Stimulated activated CD8-positive, alpha-beta memory T cell treated with anti-CD3 and anti-CD28 coated beads, Interleukin-15, amount 100 ng/mL, for 4 hours (primary cell): ENCODE measurements at regions not wholly inside any gene's neighbourhood (a gene's known extent, or its start where the extent isn't known, plus 50 kb on each side); places are given as distances from the start of the nearest gene placed in this dataset.

Experiments
- DNase-seq, 2 donors: peaks; one replicate each; pipeline ENCODE4 v3.0.0-alpha.2; 2020; ENCODE audit warnings: low read depth in 2 of 2

- no peak for DNase-seq
These were observed 132.2 kb upstream of the NPVF start for GRCh38 chr7:25360451-25360850.

DNA sequence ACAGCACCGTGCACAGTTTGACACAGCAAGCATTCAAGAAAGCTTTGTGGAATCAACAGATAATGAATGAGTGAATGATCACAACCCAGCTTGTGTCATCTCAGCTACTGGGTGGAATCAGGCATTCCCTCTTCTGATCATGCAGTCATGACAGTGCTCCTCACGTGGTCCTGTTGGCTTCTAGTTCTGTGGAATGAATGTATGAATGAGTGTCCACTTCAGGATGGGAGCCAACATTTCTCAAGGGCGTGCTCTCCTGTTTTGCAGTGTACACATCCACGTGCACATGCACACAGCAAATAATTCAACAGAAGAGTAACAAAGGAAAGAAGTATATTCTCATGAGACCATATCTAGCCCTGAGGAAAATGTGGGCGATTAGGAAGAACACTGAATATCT lies 133.1 kb upstream of the NPVF start:
- no peak for DNase-seq

DNA sequence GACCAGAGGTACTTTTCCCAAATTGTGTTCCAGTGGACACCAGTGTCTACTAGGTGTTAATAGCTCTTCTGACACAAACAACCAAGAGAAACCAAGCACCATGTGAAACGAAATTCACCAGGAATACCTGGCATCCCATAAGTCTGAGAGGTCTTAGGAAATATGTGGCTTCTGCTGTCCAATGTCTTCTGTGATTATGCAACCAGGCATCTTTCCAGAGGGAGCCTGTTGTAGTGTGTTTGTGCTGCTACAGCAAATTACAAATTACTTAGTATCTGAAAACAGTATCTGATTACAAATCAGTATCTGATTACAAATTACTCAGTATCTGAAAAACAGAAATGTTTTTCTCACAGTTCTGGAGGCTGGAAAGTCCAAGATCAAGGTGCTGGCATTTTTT lies 133.6 kb upstream of the NPVF start:
- no peak for DNase-seq

DNA sequence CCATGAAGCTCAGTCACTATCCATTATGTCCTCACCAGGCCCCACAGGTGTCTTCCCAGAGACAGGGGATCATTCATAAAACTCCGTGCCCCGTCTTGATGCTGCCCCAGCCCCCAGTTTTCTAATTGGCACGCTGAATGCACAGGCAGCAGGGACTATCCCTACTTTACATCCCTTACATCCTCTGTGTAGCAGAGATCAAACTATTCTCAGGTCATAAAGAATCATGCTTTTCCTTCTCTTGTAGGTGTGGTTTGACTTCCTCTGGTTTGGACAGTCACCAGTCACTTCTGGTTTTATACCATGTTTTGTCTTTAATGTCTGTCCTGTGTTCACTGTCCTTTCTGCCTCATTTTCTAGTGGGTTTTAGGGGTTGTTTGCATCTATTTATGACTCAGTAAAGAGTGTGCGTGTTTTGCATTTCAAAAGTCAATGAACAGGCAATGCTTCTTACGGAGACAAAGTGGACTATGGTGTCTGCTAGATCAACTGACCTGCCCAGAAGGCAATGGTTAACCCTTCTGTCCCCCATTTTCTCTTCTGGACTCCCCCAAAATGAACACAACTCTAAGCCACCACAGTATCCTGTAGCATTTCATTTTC lies 140.4 kb upstream of the NPVF start:
- DNase-seq, result no peak

DNA sequence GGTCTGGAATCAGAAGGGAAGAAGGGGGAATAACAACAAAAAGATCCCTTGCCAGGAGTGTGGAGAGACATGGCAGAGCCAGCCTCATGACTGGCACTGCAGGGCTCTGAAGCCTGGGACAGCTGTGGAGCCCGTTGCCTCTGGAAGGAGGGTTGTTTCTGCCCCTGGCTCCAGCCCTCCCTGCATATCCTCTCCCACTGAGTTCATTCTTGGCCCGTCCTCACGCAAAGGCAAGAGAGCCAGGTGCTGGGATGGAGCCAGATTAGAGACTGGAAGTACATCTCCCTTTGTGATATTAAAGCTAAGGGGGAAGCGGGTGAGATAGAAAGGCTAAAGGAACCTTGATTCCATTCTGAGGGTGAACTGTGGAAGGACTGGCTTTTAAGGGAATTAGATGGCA lies 141.5 kb upstream of the NPVF start:
- no peak for DNase-seq

DNA sequence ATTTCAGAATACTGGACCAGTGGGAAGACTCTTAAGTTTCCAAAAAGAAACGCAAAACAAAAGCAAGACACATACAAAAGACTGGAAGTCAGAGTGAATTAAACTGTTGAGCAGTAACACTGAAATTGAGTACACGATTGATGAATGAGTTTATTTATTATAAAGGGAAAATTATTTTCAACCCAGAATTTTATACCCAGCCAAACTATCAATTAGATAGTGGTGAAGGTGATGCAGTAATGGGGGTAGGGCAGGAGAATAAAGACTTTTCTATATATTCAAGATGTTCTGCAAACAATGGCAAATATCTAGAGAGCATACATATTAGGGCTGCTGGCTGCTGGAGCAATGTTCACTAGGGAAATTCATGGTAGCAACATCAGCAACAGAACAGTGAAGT lies 143.7 kb upstream of the NPVF start:
- no peak for DNase-seq

GRCh38 chr7:25375805-25376600 lies 147.7 kb upstream of the NPVF start:
- DNase-seq, result no peak

DNA sequence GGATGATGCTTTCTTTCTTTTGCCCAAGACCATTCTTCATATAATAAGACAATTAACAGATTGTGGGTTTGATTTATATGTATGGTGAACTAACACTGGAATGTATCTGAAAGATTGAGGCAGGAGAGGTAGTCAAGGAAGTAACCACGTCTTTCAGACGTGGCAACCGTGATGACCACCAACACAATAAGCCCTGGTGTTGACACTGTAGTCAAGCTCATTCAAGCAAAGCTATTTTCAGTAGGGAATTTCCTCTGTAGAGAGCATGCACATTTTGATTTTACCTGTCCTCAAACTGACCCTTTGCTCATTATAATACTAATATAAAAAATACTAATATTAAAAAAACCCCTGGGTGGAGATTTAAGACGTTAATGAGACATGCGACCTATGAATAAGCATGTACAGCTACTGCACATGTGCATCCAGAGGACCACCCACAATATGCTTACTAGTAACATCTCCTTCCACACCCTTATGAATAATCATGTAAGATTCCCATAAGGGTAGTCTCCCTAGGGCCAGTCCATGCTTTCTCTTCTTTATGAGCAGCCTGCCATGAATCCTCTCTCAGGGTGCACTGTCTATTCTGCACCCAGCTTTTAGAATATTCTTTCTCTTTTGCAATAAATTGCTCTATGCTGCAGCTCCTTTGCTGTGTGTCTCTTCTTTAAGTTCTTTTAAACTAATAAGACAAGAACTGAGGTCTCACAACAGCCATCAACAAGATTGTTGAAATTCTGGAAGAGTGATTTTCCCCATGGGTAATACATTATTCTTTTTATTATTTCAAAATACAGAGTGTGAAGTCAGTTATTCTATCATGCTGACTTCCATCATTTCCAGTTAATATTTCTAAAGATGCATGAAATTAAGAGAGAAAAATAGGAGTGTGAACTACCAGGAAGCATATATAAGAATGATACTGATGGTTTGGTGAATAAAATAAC lies 151.3 kb upstream of the NPVF start:
- DNase-seq, result no peak

DNA sequence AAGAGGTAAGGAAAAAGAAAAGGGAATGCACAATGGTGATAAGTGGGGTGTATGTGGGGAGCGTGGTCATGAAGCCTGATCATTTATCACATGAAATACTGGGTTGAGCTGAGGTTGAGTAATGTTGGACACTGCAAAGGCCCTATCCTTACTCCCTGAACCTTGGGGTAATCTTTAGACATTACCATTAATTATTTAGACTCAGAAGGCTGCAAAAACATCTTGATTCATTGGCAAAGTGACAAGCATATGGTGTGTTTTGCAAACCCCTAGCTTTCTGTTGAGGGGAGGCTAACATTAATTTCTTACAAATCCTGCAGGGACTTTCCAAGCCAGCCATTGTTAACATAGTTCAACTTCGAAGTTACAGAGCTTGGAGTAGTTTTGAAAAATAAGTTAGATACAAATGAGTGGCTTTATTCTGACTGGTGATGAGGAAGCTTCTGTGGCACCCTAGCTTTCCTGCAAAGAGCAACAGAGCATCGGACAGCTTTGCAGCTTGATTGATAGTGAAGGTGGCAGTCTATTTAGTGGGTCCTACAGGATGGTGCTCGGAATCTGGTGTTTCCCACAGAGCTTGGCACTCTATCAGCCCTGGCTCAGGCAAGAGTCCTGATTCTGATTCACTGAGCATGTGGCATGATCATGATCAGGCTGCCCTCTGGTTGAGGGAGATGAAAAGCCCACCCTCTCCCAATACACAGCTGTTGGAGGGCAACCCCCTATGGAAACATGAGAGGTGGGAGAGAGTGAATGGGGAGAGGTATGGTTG lies 153.7 kb upstream of the NPVF start:
- no peak for DNase-seq

- DNase-seq, result no peak
These were observed 154.6 kb upstream of the NPVF start for GRCh38 chr7:25382869-25383268.

DNA sequence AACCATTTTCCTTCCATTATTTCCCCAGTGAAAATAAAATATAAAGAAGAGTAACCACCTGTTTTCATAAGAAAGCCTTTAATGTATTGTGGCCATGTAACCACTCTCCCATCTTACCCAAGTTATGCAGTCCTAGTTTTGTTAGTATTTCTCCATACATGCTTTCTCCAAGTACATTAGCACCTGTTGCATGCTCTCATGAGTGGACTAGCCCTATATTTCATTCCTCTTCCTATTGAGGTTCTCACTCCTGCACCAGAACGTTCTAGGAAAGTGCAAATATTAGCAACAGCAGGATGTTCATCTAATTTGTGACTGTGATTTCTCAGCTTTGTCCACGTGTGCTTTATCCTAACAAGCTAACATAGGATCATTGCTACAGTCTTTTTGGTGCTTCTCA lies 155.1 kb upstream of the NPVF start:
- DNase-seq, result no peak

DNA sequence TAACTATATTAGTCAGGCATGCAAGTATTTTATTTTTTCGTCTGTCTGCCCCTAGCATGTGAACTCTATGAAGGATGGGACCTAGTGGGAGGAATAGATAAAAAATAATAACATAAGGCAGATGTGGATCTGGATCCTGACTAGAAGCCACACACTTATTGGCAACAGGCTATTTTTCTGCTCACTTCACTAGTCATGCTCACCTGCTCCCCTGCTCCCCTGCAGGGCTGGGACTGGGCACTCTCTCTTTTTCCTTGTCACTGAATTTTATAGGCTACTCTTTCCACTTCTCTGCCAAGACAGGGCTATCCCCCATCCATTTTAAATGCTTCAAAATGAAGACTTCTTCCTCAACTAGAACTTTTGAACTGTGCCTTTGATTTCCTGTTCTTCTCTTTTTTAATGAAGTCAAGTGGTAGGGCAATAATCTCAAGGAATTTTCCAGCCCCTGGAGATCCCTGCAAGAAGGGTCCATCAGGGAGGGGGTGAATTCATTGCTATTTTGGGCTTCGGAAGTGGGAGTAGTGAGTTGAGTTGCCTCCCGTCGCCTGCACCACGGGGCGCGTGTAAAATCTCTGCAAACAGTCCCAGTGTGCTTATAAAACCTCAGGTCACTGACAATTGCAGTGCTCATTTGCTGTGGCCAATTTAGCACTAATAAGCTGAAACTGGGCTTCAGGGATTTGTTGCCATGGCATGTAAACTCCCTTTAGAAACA lies 156.7 kb upstream of the NPVF start:
- no peak for DNase-seq

- no peak for DNase-seq
These were observed 157.3 kb upstream of the NPVF start for GRCh38 chr7:25385506-25386136.

DNA sequence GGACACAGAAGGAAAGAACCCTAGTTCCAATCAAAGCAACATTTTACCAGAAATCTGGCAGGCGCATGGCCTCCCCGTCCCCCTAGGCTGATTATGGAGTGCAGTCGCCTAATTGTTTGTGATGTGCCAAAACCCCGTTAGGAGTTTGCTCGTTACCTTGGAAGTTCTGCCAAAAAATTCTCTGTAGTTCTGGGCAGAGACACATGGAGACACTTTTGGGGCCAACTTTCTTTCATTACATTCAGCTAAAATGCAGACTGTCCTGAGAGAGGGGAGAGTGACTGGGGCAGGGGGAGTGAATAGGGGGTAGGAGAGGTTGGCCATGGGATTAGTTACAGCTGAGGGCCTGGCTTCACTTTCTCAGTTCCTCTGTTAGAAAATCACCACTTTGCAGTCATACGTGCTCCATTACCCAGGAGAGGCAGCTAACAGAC lies 158.0 kb upstream of the NPVF start:
- no peak for DNase-seq

DNA sequence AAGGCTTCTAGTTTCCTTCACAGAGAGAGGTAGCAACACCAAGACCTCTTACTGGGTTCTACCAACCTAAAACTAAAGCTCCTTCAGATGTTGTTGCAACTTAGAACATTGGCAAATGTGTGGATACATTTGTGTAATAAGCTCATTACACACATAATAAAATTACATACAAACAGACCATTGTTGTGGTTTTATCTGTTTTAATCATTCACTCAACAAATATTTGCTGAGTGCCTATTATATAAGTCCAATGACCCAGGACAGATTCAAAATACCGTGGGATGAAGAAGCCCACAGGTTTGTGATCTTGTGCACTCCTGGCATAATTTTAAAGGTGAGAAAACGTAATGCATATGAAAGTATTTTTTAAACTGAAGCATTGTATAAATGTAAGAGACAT lies 160.4 kb upstream of the NPVF start:
- no peak for DNase-seq

DNA sequence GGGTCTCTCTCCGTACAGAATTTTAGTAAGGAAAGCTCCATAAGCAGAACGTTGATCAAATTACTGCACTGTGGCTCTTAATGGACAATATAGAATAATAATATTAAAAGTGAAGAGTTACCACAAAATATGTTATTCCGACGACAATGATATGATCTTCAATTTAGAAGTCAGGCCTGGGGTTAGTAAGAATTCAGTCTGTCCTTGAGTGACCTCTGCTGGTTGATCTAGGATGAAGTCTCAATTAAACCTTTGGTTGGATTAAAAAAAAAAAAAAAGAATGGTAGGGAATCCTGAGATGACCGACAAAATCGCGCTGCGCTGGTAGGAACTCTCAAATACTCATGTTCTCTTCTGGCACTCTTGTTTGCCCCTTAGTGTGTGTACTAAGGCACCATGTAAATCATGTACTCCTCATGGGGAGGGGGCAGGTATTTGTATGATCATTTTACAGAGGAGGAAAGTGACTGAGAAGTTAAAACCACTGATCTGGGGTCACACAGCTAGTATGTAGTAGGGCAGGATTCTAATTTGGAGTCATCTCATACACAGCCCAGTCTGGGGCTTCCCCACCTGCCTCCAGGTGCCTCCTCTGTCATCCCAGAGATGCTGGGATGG lies 161.3 kb upstream of the NPVF start:
- DNase-seq, result no peak

DNA sequence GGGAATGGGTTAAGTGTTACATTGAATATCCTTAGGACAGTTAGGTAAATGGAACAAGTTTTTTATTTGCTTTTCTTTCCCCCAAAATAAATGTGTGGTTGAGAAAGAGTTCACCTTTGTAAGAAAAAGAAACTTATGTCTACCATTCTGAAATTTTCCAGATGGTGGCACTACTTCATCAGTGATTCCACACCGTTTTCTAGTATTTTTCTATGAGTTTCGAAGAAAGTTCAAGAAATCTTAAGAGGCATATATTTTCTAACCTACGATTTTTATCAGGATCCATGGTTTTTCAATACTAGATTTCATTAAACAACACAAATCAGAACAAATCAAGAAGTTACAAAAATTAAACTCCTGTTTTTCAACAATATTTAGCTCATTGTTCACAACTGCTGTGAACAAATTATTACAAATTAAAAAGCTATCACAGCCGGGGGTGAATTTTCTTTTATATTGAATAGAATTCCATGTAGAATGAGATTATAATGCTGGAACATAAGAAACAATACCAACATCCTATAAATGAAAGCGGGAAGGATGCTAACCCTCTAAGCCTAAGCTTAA lies 163.1 kb upstream of the NPVF start:
- DNase-seq, result no peak

DNA sequence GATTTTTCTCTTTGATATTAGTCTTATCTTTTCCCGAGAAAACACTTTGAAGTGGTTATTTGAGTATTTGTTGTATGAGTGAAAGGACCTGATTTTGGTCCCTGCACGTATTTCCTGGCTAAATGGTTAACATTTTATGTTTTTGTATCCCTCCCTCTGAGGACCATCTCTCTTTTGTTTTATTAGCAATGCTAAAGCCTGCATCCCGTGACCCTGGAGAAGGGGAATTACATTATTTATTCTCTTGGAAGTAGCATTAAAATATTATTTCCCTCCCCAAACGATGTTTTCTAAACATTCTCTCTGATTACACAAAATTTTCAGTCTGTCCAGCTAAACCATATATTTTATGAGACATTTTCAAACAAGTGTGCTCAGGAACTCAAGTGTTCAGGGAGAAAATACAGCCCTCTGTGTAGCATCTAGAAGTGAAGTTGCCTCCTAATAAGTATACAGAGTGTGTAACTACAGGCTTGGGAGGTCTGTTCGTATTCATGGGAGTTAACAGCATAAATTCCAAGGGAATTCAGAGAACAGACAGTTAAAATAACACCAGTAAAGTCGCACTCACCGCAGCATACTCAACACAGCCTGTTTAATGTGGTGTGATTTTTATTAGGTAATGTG lies 163.8 kb upstream of the NPVF start:
- no peak for DNase-seq

GRCh38 chr7:25392588-25393338 lies 164.5 kb upstream of the NPVF start:
- DNase-seq, result no peak
